H9 (cell line): ENCODE measurements at regions not wholly inside any gene's neighbourhood (a gene's known extent, or its start where the extent isn't known, plus 50 kb on each side); places are given as distances from the start of the nearest gene placed in this dataset.

Experiments used
- DNase-seq: peaks from one replicate; pipeline ENCODE4 v3.0.0-alpha.2; 2017
- H2AFZ ChIP-seq: one replicate; pipeline ENCODE4 v1.6.1; 2013; ENCODE audit warnings: mild to moderate bottlenecking, low read length, control low read depth, moderate library complexity
- H2AK5ac ChIP-seq: 2 replicates; pipeline ENCODE4 v1.6.1; 2013; ENCODE audit warnings: low read length, control low read depth, mixed read lengths; ENCODE audit not compliant: insufficient read length
- H2BK120ac ChIP-seq: one replicate; pipeline ENCODE4 v1.6.1; 2013; ENCODE audit warnings: low read depth, mild to moderate bottlenecking, low read length, control low read depth, inconsistent platforms; ENCODE audit not compliant: poor library complexity, severe bottlenecking
- H2BK12ac ChIP-seq: 2 replicates; pipeline ENCODE4 v1.6.1; 2013; ENCODE audit warnings: low read length, control low read depth, mixed read lengths, low read depth; ENCODE audit not compliant: insufficient read length
- H2BK15ac ChIP-seq: 2 replicates; pipeline ENCODE4 v1.6.1; 2013; ENCODE audit warnings: low read depth, low read length, control low read depth
- H2BK20ac ChIP-seq: one replicate; pipeline ENCODE4 v1.6.1; 2013; ENCODE audit warnings: low read depth, mild to moderate bottlenecking, low read length, control low read depth, inconsistent platforms; ENCODE audit not compliant: poor library complexity, severe bottlenecking
- H2BK5ac ChIP-seq: 2 replicates; pipeline ENCODE4 v1.6.1; 2013; ENCODE audit warnings: low read length, control low read depth, mixed read lengths; ENCODE audit not compliant: insufficient read length
- H3K14ac ChIP-seq: 2 replicates; pipeline ENCODE4 v1.6.1; 2013; ENCODE audit warnings: low read length, control low read depth; ENCODE audit not compliant: insufficient read depth
- H3K18ac ChIP-seq: 2 replicates; pipeline ENCODE4 v1.6.1; 2013; ENCODE audit warnings: low read depth, mild to moderate bottlenecking, mixed read lengths, low read length, control low read depth; ENCODE audit not compliant: insufficient read length
- H3K23ac ChIP-seq: 2 replicates; pipeline ENCODE4 v1.6.1; 2013; ENCODE audit warnings: low read length, control low read depth, mixed read lengths, low read depth; ENCODE audit not compliant: insufficient read length
- H3K23me2 ChIP-seq: 2 replicates; pipeline ENCODE4 v1.6.1; 2013; ENCODE audit warnings: low read depth, mild to moderate bottlenecking, mixed read lengths, low read length, control low read depth; ENCODE audit not compliant: insufficient read length, poor library complexity, severe bottlenecking
- H3K27ac ChIP-seq: 2 replicates; pipeline ENCODE4 v1.5.1; 2013; ENCODE audit warnings: low read length, control low read depth, mixed read lengths, low read depth; ENCODE audit not compliant: insufficient read length
- H3K27me3 ChIP-seq: 2 replicates; pipeline ENCODE4 v1.6.1; 2013; ENCODE audit warnings: low read length, control low read depth, inconsistent platforms; ENCODE audit not compliant: insufficient read depth
- H3K4ac ChIP-seq: 2 replicates; pipeline ENCODE4 v1.6.1; 2013; ENCODE audit warnings: low read depth, mild to moderate bottlenecking, control low read depth, inconsistent platforms, low read length, moderate library complexity
- H3K4me1 ChIP-seq: 2 replicates; pipeline ENCODE4 v1.6.1; 2013; ENCODE audit warnings: low read length, control low read depth, inconsistent platforms; ENCODE audit not compliant: insufficient read depth
- H3K4me2 ChIP-seq: 2 replicates; pipeline ENCODE4 v1.6.1; 2013; ENCODE audit warnings: low read length, control low read depth, mixed read lengths; ENCODE audit not compliant: insufficient read length, insufficient read depth
- H3K56ac ChIP-seq: 2 replicates; pipeline ENCODE4 v1.6.1; 2013; ENCODE audit warnings: low read depth, mild to moderate bottlenecking, mixed read lengths, low read length, control low read depth; ENCODE audit not compliant: insufficient read length
- H3K79me1 ChIP-seq: 2 replicates; pipeline ENCODE4 v1.6.1; 2013; ENCODE audit warnings: low read depth, mild to moderate bottlenecking, moderate library complexity, low read length, control low read depth, inconsistent platforms; ENCODE audit not compliant: insufficient read depth, poor library complexity, severe bottlenecking
- H3K79me2 ChIP-seq: 2 replicates; pipeline ENCODE4 v1.6.1; 2013; ENCODE audit warnings: low read length, control low read depth, inconsistent platforms; ENCODE audit not compliant: insufficient read depth
- H3K9ac ChIP-seq: 2 replicates; pipeline ENCODE4 v1.6.1; 2013; ENCODE audit warnings: low read length, control low read depth, mixed read lengths; ENCODE audit not compliant: insufficient read length; ENCODE audit errors: extremely low read depth
- H3K9me3 ChIP-seq: one replicate; pipeline ENCODE4 v1.6.1; 2013; ENCODE audit warnings: low read depth, low read length, inconsistent platforms; ENCODE audit not compliant: control insufficient read depth
- H3T11ph ChIP-seq: one replicate; pipeline ENCODE4 v1.6.1; 2013; ENCODE audit warnings: mild to moderate bottlenecking, low read length, control low read depth, inconsistent platforms
- H4K20me1 ChIP-seq: one replicate; pipeline ENCODE4 v1.6.1; 2013; ENCODE audit not compliant: control insufficient read depth, insufficient read length, insufficient read depth
- H4K5ac ChIP-seq: 2 replicates; pipeline ENCODE4 v1.6.1; 2013; ENCODE audit warnings: low read depth, mild to moderate bottlenecking, mixed read lengths, low read length, control low read depth; ENCODE audit not compliant: insufficient read length
- H4K8ac ChIP-seq: replicated peaks from 2 replicates; pipeline ENCODE4 v1.6.1; 2013; ENCODE audit warnings: low read length, control low read depth, mixed read lengths, low read depth; ENCODE audit not compliant: insufficient read length
- H4K91ac ChIP-seq: 2 replicates; pipeline ENCODE4 v1.6.1; 2013; ENCODE audit warnings: low read depth, mild to moderate bottlenecking, moderate library complexity, mixed read lengths, low read length, control low read depth; ENCODE audit not compliant: insufficient read length
- H3K27ac Mint-ChIP-seq, 3 experiments: 2 replicates in 2 of 3; 3 replicates in 1 of 3; pipeline ENCODE4 v1.8.0; 2020 to 2021; ENCODE audit warnings: mixed read lengths in 3 of 3, mild to moderate bottlenecking in 1 of 3, moderate library complexity in 1 of 3
- H3K27me3 Mint-ChIP-seq: 2 replicates; pipeline ENCODE4 v1.8.0; 2021; ENCODE audit warnings: low read depth, mild to moderate bottlenecking, moderate library complexity, mixed read lengths
- H3K36me3 Mint-ChIP-seq, 3 experiments: 2 replicates in 2 of 3; 3 replicates in 1 of 3; pipeline ENCODE4 v1.8.0; 2020 to 2021; ENCODE audit warnings: low read depth in 3 of 3, mixed read lengths in 3 of 3; ENCODE audit not compliant: insufficient read depth in 1 of 3
- H3K4me1 Mint-ChIP-seq, 2 experiments: 2 replicates each; pipeline ENCODE4 v1.8.0; 2020; ENCODE audit warnings: mixed read lengths in 2 of 2
- H3K4me3 Mint-ChIP-seq, 2 experiments: 2 replicates in 1 of 2; 3 replicates in 1 of 2; pipeline ENCODE4 v1.8.0; 2020 to 2021; ENCODE audit warnings: mild to moderate bottlenecking in 2 of 2, mixed read lengths in 2 of 2, moderate library complexity in 1 of 2
- H3K9me3 Mint-ChIP-seq, 2 experiments: 2 replicates in 1 of 2; 3 replicates in 1 of 2; pipeline ENCODE4 v1.8.0; 2020; ENCODE audit warnings: mild to moderate bottlenecking in 2 of 2, mixed read lengths in 2 of 2, moderate library complexity in 1 of 2
- CTCF ChIP-seq: fragments of 200-600 bp; sonication (generic); conservative IDR thresholded peaks from 3 replicates; pipeline ENCODE4 v1.8.0; 2021; ENCODE audit warnings: antibody characterized with exemption, mild to moderate bottlenecking
- WGBS: extraction: QIAGEN DNeasy Blood & Tissue Kit; methylation state at CpG from one replicate; pipeline ENCODE4 v1.1.7; 2013; ENCODE audit warnings: missing lambda C conversion rate, low lambda C conversion rate, mixed read lengths; ENCODE audit not compliant: insufficient read length; ENCODE audit errors: extremely low coverage; 5-methylcytosine and 5-hydroxymethylcytosine counted together

GRCh38 chr10:44060221-44060620, 324.7 kb downstream of the CXCL12 start:
- Histone ChIP-seq H4K8ac (no peak overlapping the region), H4K5ac (no peak overlapping the region), H2AK5ac (no peak overlapping the region), H3K18ac (no peak overlapping the region), H4K20me1 (no peaks in the 10 kb centered on the region), H3K79me1 (no peaks in the 10 kb centered on the region), H3K4me1 (no peaks in the 10 kb centered on the region), H3K27me3 (no peaks in the 10 kb centered on the region), H2BK5ac (no peak overlapping the region), H3K14ac (no peak overlapping the region), H3K9ac (no peak overlapping the region), H3K23me2 (no peaks in the 10 kb centered on the region), H3K27ac (no peak overlapping the region), H3K56ac (no peak overlapping the region), H2BK20ac (no peak overlapping the region), H2BK15ac (no peak overlapping the region), H3K9me3 (no peaks in the 10 kb centered on the region), H2BK12ac (no peak overlapping the region), H4K91ac (no peak overlapping the region), H3K79me2 (no peaks in the 10 kb centered on the region), H2AFZ (no peak overlapping the region), H2BK120ac (no peak overlapping the region), H3T11ph (no peak overlapping the region), H3K23ac (no peak overlapping the region), H3K4me2 (no peak overlapping the region), H3K4ac (no peak overlapping the region)
- no peak for DNase-seq
- Mint-ChIP-seq H3K4me1 (peaks cover 15 to 26% of the 10 kb centered on the region in 2 experiments), H3K4me3 (no peak overlapping the region), H3K36me3 (no peaks in the 10 kb centered on the region; a peak in 1 of 7 replicates), H3K9me3 (no peaks in the 10 kb centered on the region; a peak in 2 of 5 replicates), H3K27ac (no peak overlapping the region), H3K27me3 (peaks cover 11% of the 10 kb centered on the region)
- no peak for TF ChIP-seq CTCF
- no CpG with 5 or more reads among the region's 2 CpGs for WGBS
